H9 (cell line): ENCODE measurements at regions not wholly inside any gene's neighbourhood (a gene's known extent, or its start where the extent isn't known, plus 50 kb on each side); places are given as distances from the start of the nearest gene placed in this dataset.
A peak's percentile ranks its signal among the peaks of the same experiment; 100 is the strongest.

Experiments
- DNase-seq: peaks from one replicate; pipeline ENCODE4 v3.0.0-alpha.2; 2017
- H2AFZ ChIP-seq: one replicate; pipeline ENCODE4 v1.6.1; 2013; ENCODE audit warnings: mild to moderate bottlenecking, low read length, control low read depth, moderate library complexity
- H2AK5ac ChIP-seq: 2 replicates; pipeline ENCODE4 v1.6.1; 2013; ENCODE audit warnings: low read length, control low read depth, mixed read lengths; ENCODE audit not compliant: insufficient read length
- H2BK120ac ChIP-seq: one replicate; pipeline ENCODE4 v1.6.1; 2013; ENCODE audit warnings: low read depth, mild to moderate bottlenecking, low read length, control low read depth, inconsistent platforms; ENCODE audit not compliant: poor library complexity, severe bottlenecking
- H2BK12ac ChIP-seq: 2 replicates; pipeline ENCODE4 v1.6.1; 2013; ENCODE audit warnings: low read length, control low read depth, mixed read lengths, low read depth; ENCODE audit not compliant: insufficient read length
- H2BK15ac ChIP-seq: 2 replicates; pipeline ENCODE4 v1.6.1; 2013; ENCODE audit warnings: low read depth, low read length, control low read depth
- H2BK20ac ChIP-seq: one replicate; pipeline ENCODE4 v1.6.1; 2013; ENCODE audit warnings: low read depth, mild to moderate bottlenecking, low read length, control low read depth, inconsistent platforms; ENCODE audit not compliant: poor library complexity, severe bottlenecking
- H2BK5ac ChIP-seq: 2 replicates; pipeline ENCODE4 v1.6.1; 2013; ENCODE audit warnings: low read length, control low read depth, mixed read lengths; ENCODE audit not compliant: insufficient read length
- H3K14ac ChIP-seq: 2 replicates; pipeline ENCODE4 v1.6.1; 2013; ENCODE audit warnings: low read length, control low read depth; ENCODE audit not compliant: insufficient read depth
- H3K18ac ChIP-seq: 2 replicates; pipeline ENCODE4 v1.6.1; 2013; ENCODE audit warnings: low read depth, mild to moderate bottlenecking, mixed read lengths, low read length, control low read depth; ENCODE audit not compliant: insufficient read length
- H3K23ac ChIP-seq: 2 replicates; pipeline ENCODE4 v1.6.1; 2013; ENCODE audit warnings: low read length, control low read depth, mixed read lengths, low read depth; ENCODE audit not compliant: insufficient read length
- H3K23me2 ChIP-seq: 2 replicates; pipeline ENCODE4 v1.6.1; 2013; ENCODE audit warnings: low read depth, mild to moderate bottlenecking, mixed read lengths, low read length, control low read depth; ENCODE audit not compliant: insufficient read length, poor library complexity, severe bottlenecking
- H3K27ac ChIP-seq: 2 replicates; pipeline ENCODE4 v1.5.1; 2013; ENCODE audit warnings: low read length, control low read depth, mixed read lengths, low read depth; ENCODE audit not compliant: insufficient read length
- H3K27me3 ChIP-seq: 2 replicates; pipeline ENCODE4 v1.6.1; 2013; ENCODE audit warnings: low read length, control low read depth, inconsistent platforms; ENCODE audit not compliant: insufficient read depth
- H3K4ac ChIP-seq: 2 replicates; pipeline ENCODE4 v1.6.1; 2013; ENCODE audit warnings: low read depth, mild to moderate bottlenecking, control low read depth, inconsistent platforms, low read length, moderate library complexity
- H3K4me1 ChIP-seq: 2 replicates; pipeline ENCODE4 v1.6.1; 2013; ENCODE audit warnings: low read length, control low read depth, inconsistent platforms; ENCODE audit not compliant: insufficient read depth
- H3K4me2 ChIP-seq: 2 replicates; pipeline ENCODE4 v1.6.1; 2013; ENCODE audit warnings: low read length, control low read depth, mixed read lengths; ENCODE audit not compliant: insufficient read length, insufficient read depth
- H3K56ac ChIP-seq: 2 replicates; pipeline ENCODE4 v1.6.1; 2013; ENCODE audit warnings: low read depth, mild to moderate bottlenecking, mixed read lengths, low read length, control low read depth; ENCODE audit not compliant: insufficient read length
- H3K79me1 ChIP-seq: 2 replicates; pipeline ENCODE4 v1.6.1; 2013; ENCODE audit warnings: low read depth, mild to moderate bottlenecking, moderate library complexity, low read length, control low read depth, inconsistent platforms; ENCODE audit not compliant: insufficient read depth, poor library complexity, severe bottlenecking
- H3K79me2 ChIP-seq: 2 replicates; pipeline ENCODE4 v1.6.1; 2013; ENCODE audit warnings: low read length, control low read depth, inconsistent platforms; ENCODE audit not compliant: insufficient read depth
- H3K9ac ChIP-seq: 2 replicates; pipeline ENCODE4 v1.6.1; 2013; ENCODE audit warnings: low read length, control low read depth, mixed read lengths; ENCODE audit not compliant: insufficient read length; ENCODE audit errors: extremely low read depth
- H3K9me3 ChIP-seq: one replicate; pipeline ENCODE4 v1.6.1; 2013; ENCODE audit warnings: low read depth, low read length, inconsistent platforms; ENCODE audit not compliant: control insufficient read depth
- H3T11ph ChIP-seq: one replicate; pipeline ENCODE4 v1.6.1; 2013; ENCODE audit warnings: mild to moderate bottlenecking, low read length, control low read depth, inconsistent platforms
- H4K20me1 ChIP-seq: one replicate; pipeline ENCODE4 v1.6.1; 2013; ENCODE audit not compliant: control insufficient read depth, insufficient read length, insufficient read depth
- H4K5ac ChIP-seq: 2 replicates; pipeline ENCODE4 v1.6.1; 2013; ENCODE audit warnings: low read depth, mild to moderate bottlenecking, mixed read lengths, low read length, control low read depth; ENCODE audit not compliant: insufficient read length
- H4K8ac ChIP-seq: replicated peaks from 2 replicates; pipeline ENCODE4 v1.6.1; 2013; ENCODE audit warnings: low read length, control low read depth, mixed read lengths, low read depth; ENCODE audit not compliant: insufficient read length
- H4K91ac ChIP-seq: 2 replicates; pipeline ENCODE4 v1.6.1; 2013; ENCODE audit warnings: low read depth, mild to moderate bottlenecking, moderate library complexity, mixed read lengths, low read length, control low read depth; ENCODE audit not compliant: insufficient read length
- H3K27ac Mint-ChIP-seq, 3 experiments: 2 replicates in 2 of 3; 3 replicates in 1 of 3; pipeline ENCODE4 v1.8.0; 2020 to 2021; ENCODE audit warnings: mixed read lengths in 3 of 3, mild to moderate bottlenecking in 1 of 3, moderate library complexity in 1 of 3
- H3K27me3 Mint-ChIP-seq: 2 replicates; pipeline ENCODE4 v1.8.0; 2021; ENCODE audit warnings: low read depth, mild to moderate bottlenecking, moderate library complexity, mixed read lengths
- H3K36me3 Mint-ChIP-seq, 3 experiments: 2 replicates in 2 of 3; 3 replicates in 1 of 3; pipeline ENCODE4 v1.8.0; 2020 to 2021; ENCODE audit warnings: low read depth in 3 of 3, mixed read lengths in 3 of 3; ENCODE audit not compliant: insufficient read depth in 1 of 3
- H3K4me1 Mint-ChIP-seq, 2 experiments: 2 replicates each; pipeline ENCODE4 v1.8.0; 2020; ENCODE audit warnings: mixed read lengths in 2 of 2
- H3K4me3 Mint-ChIP-seq, 2 experiments: 2 replicates in 1 of 2; 3 replicates in 1 of 2; pipeline ENCODE4 v1.8.0; 2020 to 2021; ENCODE audit warnings: mild to moderate bottlenecking in 2 of 2, mixed read lengths in 2 of 2, moderate library complexity in 1 of 2
- H3K9me3 Mint-ChIP-seq, 2 experiments: 2 replicates in 1 of 2; 3 replicates in 1 of 2; pipeline ENCODE4 v1.8.0; 2020; ENCODE audit warnings: mild to moderate bottlenecking in 2 of 2, mixed read lengths in 2 of 2, moderate library complexity in 1 of 2
- WGBS: extraction: QIAGEN DNeasy Blood & Tissue Kit; methylation state at CpG from one replicate; pipeline ENCODE4 v1.1.7; 2013; ENCODE audit warnings: missing lambda C conversion rate, low lambda C conversion rate, mixed read lengths; ENCODE audit not compliant: insufficient read length; ENCODE audit errors: extremely low coverage; 5-methylcytosine and 5-hydroxymethylcytosine counted together
- TF ChIP-seq, protein P1 (sequence below): fragments of 200-600 bp; sonication (generic); conservative IDR thresholded peaks from 3 replicates; pipeline ENCODE4 v1.8.0; 2021; ENCODE audit warnings: antibody characterized with exemption, mild to moderate bottlenecking

DNA sequence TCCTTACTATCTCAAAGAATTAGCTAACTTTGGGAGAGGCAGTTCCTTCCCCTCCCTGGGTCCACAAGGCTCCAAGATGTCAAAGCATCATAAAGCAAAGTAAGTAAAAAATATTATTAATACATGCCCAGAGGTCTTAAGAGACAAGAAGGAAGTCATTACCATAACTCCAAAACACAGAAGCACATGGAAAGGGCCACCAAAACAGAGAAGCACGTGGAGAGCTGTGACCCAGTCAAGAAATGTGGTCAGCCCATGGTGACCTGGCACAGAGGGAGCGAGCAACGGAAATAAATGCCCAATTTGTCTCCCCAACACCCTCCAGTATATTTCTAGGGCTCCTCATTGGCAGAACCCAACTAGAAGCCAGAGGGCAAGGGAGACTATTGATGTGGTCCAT, 277.5 kb upstream of the API5 start:
- no peak overlapping the region for H2BK120ac ChIP-seq
- H3K4me2 ChIP-seq: no peak overlapping the region
- no peaks in the 10 kb centered on the region for H3K79me2 ChIP-seq
- H3K23me2 ChIP-seq: no peaks in the 10 kb centered on the region
- H3K27me3 ChIP-seq: no peaks in the 10 kb centered on the region
- Mint-ChIP-seq H3K27me3 (no peaks in the 10 kb centered on the region; the same call in 1 of the 2 replicates), H3K27ac (0 out of 7 replicates have a peak overlapping the region, but pooled peaks of 1 of the 3 experiments have one; percentile 63), H3K4me1 (no peaks in the 10 kb centered on the region), H3K4me3 (no peak overlapping the region), H3K36me3 (peaks cover 0 to 7% (median 0%) of the 10 kb centered on the region in 3 experiments; a peak in 1 of 7 replicates), H3K9me3 (no peaks in the 10 kb centered on the region; a peak in 2 of 5 replicates)
- no peak overlapping the region for H4K8ac ChIP-seq
- no peaks in the 10 kb centered on the region for H3K4me1 ChIP-seq
- no peak overlapping the region for H3K4ac ChIP-seq
- H3K9ac ChIP-seq: no peak overlapping the region
- no peak for DNase-seq
- no peak overlapping the region for H2BK20ac ChIP-seq
- no peak overlapping the region for H4K91ac ChIP-seq
- H3K9me3 ChIP-seq: no peaks in the 10 kb centered on the region
- no peak overlapping the region for H3K23ac ChIP-seq
- H3K27ac ChIP-seq: no peak overlapping the region
- H4K5ac ChIP-seq: no peak overlapping the region
- H3T11ph ChIP-seq: no peak overlapping the region
- no peak overlapping the region for H3K18ac ChIP-seq
- H3K79me1 ChIP-seq: no peaks in the 10 kb centered on the region
- H2AK5ac ChIP-seq: no peak overlapping the region
- H2BK12ac ChIP-seq: no peak overlapping the region
- H4K20me1 ChIP-seq: no peaks in the 10 kb centered on the region
- no peak overlapping the region for H2BK5ac ChIP-seq
- H2BK15ac ChIP-seq: no peak overlapping the region
- no peak overlapping the region for H3K14ac ChIP-seq
- TF ChIP-seq, protein P1, sequence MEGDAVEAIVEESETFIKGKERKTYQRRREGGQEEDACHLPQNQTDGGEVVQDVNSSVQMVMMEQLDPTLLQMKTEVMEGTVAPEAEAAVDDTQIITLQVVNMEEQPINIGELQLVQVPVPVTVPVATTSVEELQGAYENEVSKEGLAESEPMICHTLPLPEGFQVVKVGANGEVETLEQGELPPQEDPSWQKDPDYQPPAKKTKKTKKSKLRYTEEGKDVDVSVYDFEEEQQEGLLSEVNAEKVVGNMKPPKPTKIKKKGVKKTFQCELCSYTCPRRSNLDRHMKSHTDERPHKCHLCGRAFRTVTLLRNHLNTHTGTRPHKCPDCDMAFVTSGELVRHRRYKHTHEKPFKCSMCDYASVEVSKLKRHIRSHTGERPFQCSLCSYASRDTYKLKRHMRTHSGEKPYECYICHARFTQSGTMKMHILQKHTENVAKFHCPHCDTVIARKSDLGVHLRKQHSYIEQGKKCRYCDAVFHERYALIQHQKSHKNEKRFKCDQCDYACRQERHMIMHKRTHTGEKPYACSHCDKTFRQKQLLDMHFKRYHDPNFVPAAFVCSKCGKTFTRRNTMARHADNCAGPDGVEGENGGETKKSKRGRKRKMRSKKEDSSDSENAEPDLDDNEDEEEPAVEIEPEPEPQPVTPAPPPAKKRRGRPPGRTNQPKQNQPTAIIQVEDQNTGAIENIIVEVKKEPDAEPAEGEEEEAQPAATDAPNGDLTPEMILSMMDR: no peak
- WGBS: no CpG with 5 or more reads among the region's 3 CpGs
- no peak overlapping the region for H2AFZ ChIP-seq
- H3K56ac ChIP-seq: no peak overlapping the region
